ENCODE measurements at regions not wholly inside any gene's neighbourhood (a gene's known extent, or its start where the extent isn't known, plus 50 kb on each side); places are given as distances from the start of the nearest gene placed in this dataset.

DNA sequence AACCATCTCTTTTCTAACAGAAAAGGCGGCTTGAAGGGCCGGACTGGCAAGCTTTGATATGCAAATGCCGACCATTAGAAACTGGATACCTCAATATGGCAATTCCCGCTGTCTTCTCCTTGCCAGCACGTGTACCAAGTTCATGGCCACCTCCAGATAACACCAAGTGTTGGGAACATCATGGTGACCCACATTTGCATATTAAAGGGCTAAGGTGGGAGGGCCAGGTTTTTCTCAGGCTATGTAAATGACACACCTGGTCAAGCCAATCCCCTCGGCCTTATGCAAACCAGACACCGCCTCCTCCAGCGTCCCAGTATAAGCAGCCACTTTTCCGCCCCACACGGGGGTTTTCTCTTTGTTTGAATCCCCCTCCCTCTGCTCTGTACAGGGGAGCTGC is 110.7 kb downstream of the DACT2 start:
- Histone ChIP-seq H3K4ac (ENCODE audit: low read depth, low read length) (no peak overlapping the region), H2BK12ac (ENCODE audit: insufficient read length, low read depth, low read length) (no peak overlapping the region), H2BK120ac (ENCODE audit: low read depth, low read length, poor library complexity, severe bottlenecking) (no peak overlapping the region), H2AK5ac (ENCODE audit: insufficient read length, low read length) (no peak overlapping the region), H3K18ac (ENCODE audit: insufficient read length, low read depth, low read length) (peak overlapping the region; percentile 9), H3K56ac (ENCODE audit: insufficient read length, low read depth, low read length) (no peak overlapping the region), H2BK20ac (ENCODE audit: low read depth, low read length, poor library complexity, severe bottlenecking) (no peak overlapping the region), H4K91ac (ENCODE audit: insufficient read length, low read depth, low read length) (no peak overlapping the region), H3K9ac (ENCODE audit: extremely low read depth, insufficient read length, low read length) (no peak overlapping the region), H3K79me2 (ENCODE audit: insufficient read depth, low read length) (no peaks in the 10 kb centered on the region), H3T11ph (ENCODE audit: low read length) (no peak overlapping the region), H4K20me1 (ENCODE audit: control insufficient read depth, insufficient read depth, insufficient read length) (no peaks in the 10 kb centered on the region), H3K27ac (ENCODE audit: insufficient read length, low read depth, low read length) (no peak overlapping the region), H3K9me3 (ENCODE audit: control insufficient read depth, low read depth, low read length) (no peaks in the 10 kb centered on the region), H3K4me1 (ENCODE audit: insufficient read depth, low read length) (no peaks in the 10 kb centered on the region; the same call in 1 of the 2 replicates), H3K23me2 (ENCODE audit: insufficient read length, low read depth, low read length, poor library complexity, severe bottlenecking) (no peaks in the 10 kb centered on the region), H3K79me1 (ENCODE audit: insufficient read depth, low read depth, low read length, poor library complexity, severe bottlenecking) (no peaks in the 10 kb centered on the region), H2BK15ac (ENCODE audit: low read depth, low read length) (no peak overlapping the region), H3K4me2 (ENCODE audit: insufficient read depth, insufficient read length, low read length) (peak overlapping the region; percentile 32), H4K8ac (replicated peaks; ENCODE audit: insufficient read length, low read depth, low read length) (no peak overlapping the region), H2BK5ac (ENCODE audit: insufficient read length, low read length) (no peak overlapping the region), H3K14ac (ENCODE audit: insufficient read depth, low read length) (no peak overlapping the region), H3K23ac (ENCODE audit: insufficient read length, low read depth, low read length) (no peak overlapping the region), H4K5ac (ENCODE audit: insufficient read length, low read depth, low read length) (no peak overlapping the region), H3K27me3 (ENCODE audit: insufficient read depth, low read length) (no peaks in the 10 kb centered on the region), H2AFZ (ENCODE audit: low read length) (no peak overlapping the region)
- peak overlapping the region; percentile 26 to 71; a peak in 4 of 5 replicates for H3K4me3 Mint-ChIP-seq
- peaks cover 40% of the 10 kb centered on the region for H3K27me3 Mint-ChIP-seq (ENCODE audit: low read depth)
- TF ChIP-seq, protein P1, sequence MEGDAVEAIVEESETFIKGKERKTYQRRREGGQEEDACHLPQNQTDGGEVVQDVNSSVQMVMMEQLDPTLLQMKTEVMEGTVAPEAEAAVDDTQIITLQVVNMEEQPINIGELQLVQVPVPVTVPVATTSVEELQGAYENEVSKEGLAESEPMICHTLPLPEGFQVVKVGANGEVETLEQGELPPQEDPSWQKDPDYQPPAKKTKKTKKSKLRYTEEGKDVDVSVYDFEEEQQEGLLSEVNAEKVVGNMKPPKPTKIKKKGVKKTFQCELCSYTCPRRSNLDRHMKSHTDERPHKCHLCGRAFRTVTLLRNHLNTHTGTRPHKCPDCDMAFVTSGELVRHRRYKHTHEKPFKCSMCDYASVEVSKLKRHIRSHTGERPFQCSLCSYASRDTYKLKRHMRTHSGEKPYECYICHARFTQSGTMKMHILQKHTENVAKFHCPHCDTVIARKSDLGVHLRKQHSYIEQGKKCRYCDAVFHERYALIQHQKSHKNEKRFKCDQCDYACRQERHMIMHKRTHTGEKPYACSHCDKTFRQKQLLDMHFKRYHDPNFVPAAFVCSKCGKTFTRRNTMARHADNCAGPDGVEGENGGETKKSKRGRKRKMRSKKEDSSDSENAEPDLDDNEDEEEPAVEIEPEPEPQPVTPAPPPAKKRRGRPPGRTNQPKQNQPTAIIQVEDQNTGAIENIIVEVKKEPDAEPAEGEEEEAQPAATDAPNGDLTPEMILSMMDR (conservative IDR thresholded peaks at IDR 0.05), result no peak
- peaks cover 0 to 1% (median 0%) of the 10 kb centered on the region in 3 experiments; a peak in 1 of 7 replicates for H3K36me3 Mint-ChIP-seq (ENCODE audit: insufficient read depth in 1 of 3, low read depth in 3 of 3)
- peak overlapping the region in 2 of 3 experiments; percentile 21 to 26; a peak in 1 of 7 replicates for H3K27ac Mint-ChIP-seq
- peak; percentile 95 for DNase-seq
- peaks cover 18 to 41% of the 10 kb centered on the region in 2 experiments for H3K4me1 Mint-ChIP-seq
- no CpG with 5 or more reads among the region's 10 CpGs for WGBS (ENCODE audit: extremely low coverage, insufficient read length, low lambda C conversion rate)
- H3K9me3 Mint-ChIP-seq, result peaks cover 0 to 9% of the 10 kb centered on the region in 2 experiments; a peak in 4 of 5 replicates
